Activated naive CD8-positive, alpha-beta T cell treated with anti-CD3 and anti-CD28 coated beads, Interleukin-2, amount 50 U/mL, for 24 hours (primary cell): ENCODE measurements at regions not wholly inside any gene's neighbourhood (a gene's known extent, or its start where the extent isn't known, plus 50 kb on each side); places are given as distances from the start of the nearest gene placed in this dataset.

Source experiments
- ATAC-seq: fragments of 150-1000 bp; cut with Tn5 transposase; one replicate; pipeline ENCODE4 v1.10.0; 2021
- DNase-seq: peaks from one replicate; pipeline ENCODE4 v3.0.0; 2021
- H3K27ac Mint-ChIP-seq: one replicate; pipeline ENCODE4 v1.8.0; 2021; ENCODE audit warnings: mild to moderate bottlenecking, mixed read lengths
- H3K27me3 Mint-ChIP-seq: one replicate; pipeline ENCODE4 v1.8.0; 2021; ENCODE audit warnings: mixed read lengths
- H3K36me3 Mint-ChIP-seq: one replicate; pipeline ENCODE4 v1.8.0; 2021; ENCODE audit warnings: low read depth, mixed read lengths
- H3K4me1 Mint-ChIP-seq: one replicate; pipeline ENCODE4 v1.8.0; 2021; ENCODE audit warnings: mixed read lengths
- H3K4me3 Mint-ChIP-seq: one replicate; pipeline ENCODE4 v1.8.0; 2021; ENCODE audit warnings: mild to moderate bottlenecking, moderate library complexity, mixed read lengths
- H3K9me3 Mint-ChIP-seq: one replicate; pipeline ENCODE4 v1.8.0; 2021; ENCODE audit warnings: mixed read lengths

GRCh38 chr21:22630953-22631465, 1632.8 kb downstream of the NCAM2 start:
- no peaks in the 10 kb centered on the region for H3K9me3 Mint-ChIP-seq

GRCh38 chr21:22632176-22632575, 1634.0 kb downstream of the NCAM2 start:
- no peaks in the 10 kb centered on the region for H3K4me1 Mint-ChIP-seq
- ATAC-seq (no peak), DNase-seq (no peak)
- no peaks in the 10 kb centered on the region for H3K27me3 Mint-ChIP-seq
- H3K27ac Mint-ChIP-seq, result no peak overlapping the region
- no peak overlapping the region for H3K4me3 Mint-ChIP-seq
- no peaks in the 10 kb centered on the region for H3K36me3 Mint-ChIP-seq
- H3K9me3 Mint-ChIP-seq, result no peaks in the 10 kb centered on the region

More at GRCh38 chr21:22630953-22631465, 1632.8 kb downstream of the NCAM2 start:
- no peaks in the 10 kb centered on the region for H3K27me3 Mint-ChIP-seq
- no peak overlapping the region for H3K27ac Mint-ChIP-seq
- DNase-seq, result no peak
- no peak for ATAC-seq
- no peaks in the 10 kb centered on the region for H3K36me3 Mint-ChIP-seq
- no peaks in the 10 kb centered on the region for H3K4me1 Mint-ChIP-seq
- H3K4me3 Mint-ChIP-seq, result no peak overlapping the region

- no peaks in the 10 kb centered on the region for H3K27me3 Mint-ChIP-seq
- no peaks in the 10 kb centered on the region for H3K4me1 Mint-ChIP-seq
- H3K4me3 Mint-ChIP-seq, result no peak overlapping the region
- no peak for DNase-seq
- ATAC-seq, result no peak
- H3K9me3 Mint-ChIP-seq, result peaks cover 4% of the 10 kb centered on the region
- no peak overlapping the region for H3K27ac Mint-ChIP-seq
- no peaks in the 10 kb centered on the region for H3K36me3 Mint-ChIP-seq
Observed at GRCh38 chr21:22649246-22649645, 1651.0 kb downstream of the NCAM2 start.

GRCh38 chr21:22650226-22650625, 1652.0 kb downstream of the NCAM2 start:
- no peak for DNase-seq

GRCh38 chr21:22657781-22658180, 1659.6 kb downstream of the NCAM2 start:
- H3K4me1 Mint-ChIP-seq, result no peaks in the 10 kb centered on the region
- DNase-seq (no peak), ATAC-seq (no peak)
- H3K27ac Mint-ChIP-seq, result no peak overlapping the region
- no peaks in the 10 kb centered on the region for H3K27me3 Mint-ChIP-seq
- H3K4me3 Mint-ChIP-seq, result no peak overlapping the region
- no peaks in the 10 kb centered on the region for H3K36me3 Mint-ChIP-seq
- no peaks in the 10 kb centered on the region for H3K9me3 Mint-ChIP-seq

More at GRCh38 chr21:22650226-22650625, 1652.0 kb downstream of the NCAM2 start:
- no peaks in the 10 kb centered on the region for H3K27me3 Mint-ChIP-seq
- no peak for ATAC-seq
- peaks cover 4% of the 10 kb centered on the region for H3K9me3 Mint-ChIP-seq
- H3K4me3 Mint-ChIP-seq, result no peak overlapping the region
- H3K4me1 Mint-ChIP-seq, result no peaks in the 10 kb centered on the region
- no peak overlapping the region for H3K27ac Mint-ChIP-seq
- H3K36me3 Mint-ChIP-seq, result no peaks in the 10 kb centered on the region

- H3K27me3 Mint-ChIP-seq, result no peaks in the 10 kb centered on the region
- ATAC-seq (no peak), DNase-seq (no peak)
- H3K27ac Mint-ChIP-seq, result no peak overlapping the region
- no peaks in the 10 kb centered on the region for H3K4me1 Mint-ChIP-seq
- peaks cover 11% of the 10 kb centered on the region for H3K9me3 Mint-ChIP-seq
- H3K4me3 Mint-ChIP-seq, result no peak overlapping the region
- no peaks in the 10 kb centered on the region for H3K36me3 Mint-ChIP-seq
Observed at GRCh38 chr21:22670148-22670547, 1671.9 kb downstream of the NCAM2 start.

GRCh38 chr21:22679207-22679606, 1681.0 kb downstream of the NCAM2 start:
- DNase-seq (no peak), ATAC-seq (no peak)
- Mint-ChIP-seq H3K4me1 (no peaks in the 10 kb centered on the region), H3K9me3 (peaks cover 13% of the 10 kb centered on the region), H3K27me3 (no peaks in the 10 kb centered on the region), H3K4me3 (no peak overlapping the region), H3K36me3 (no peaks in the 10 kb centered on the region), H3K27ac (no peak overlapping the region)

GRCh38 chr21:22691658-22692057, 1693.4 kb downstream of the NCAM2 start:
- no peak for DNase-seq
- no peaks in the 10 kb centered on the region for H3K36me3 Mint-ChIP-seq
- peaks cover 15% of the 10 kb centered on the region for H3K9me3 Mint-ChIP-seq
- no peaks in the 10 kb centered on the region for H3K27me3 Mint-ChIP-seq
- no peak for ATAC-seq
- no peak overlapping the region for H3K4me3 Mint-ChIP-seq
- no peaks in the 10 kb centered on the region for H3K4me1 Mint-ChIP-seq
- no peak overlapping the region for H3K27ac Mint-ChIP-seq

GRCh38 chr21:22703521-22703920, 1705.3 kb downstream of the NCAM2 start:
- Mint-ChIP-seq H3K4me3 (no peak overlapping the region), H3K27me3 (no peaks in the 10 kb centered on the region), H3K36me3 (no peaks in the 10 kb centered on the region), H3K27ac (no peak overlapping the region), H3K9me3 (peaks cover 4% of the 10 kb centered on the region), H3K4me1 (no peaks in the 10 kb centered on the region)
- DNase-seq (no peak), ATAC-seq (no peak)

- DNase-seq (no peak), ATAC-seq (no peak)
- Mint-ChIP-seq H3K4me1 (no peaks in the 10 kb centered on the region), H3K27me3 (no peaks in the 10 kb centered on the region), H3K27ac (no peak overlapping the region), H3K9me3 (peaks cover 4% of the 10 kb centered on the region), H3K36me3 (no peaks in the 10 kb centered on the region), H3K4me3 (no peak overlapping the region)
Observed at GRCh38 chr21:22710721-22711120, 1712.5 kb downstream of the NCAM2 start.

- H3K9me3 Mint-ChIP-seq, result peaks cover 4% of the 10 kb centered on the region
- H3K27me3 Mint-ChIP-seq, result no peaks in the 10 kb centered on the region
- ATAC-seq (no peak), DNase-seq (no peak)
- no peaks in the 10 kb centered on the region for H3K36me3 Mint-ChIP-seq
- no peak overlapping the region for H3K27ac Mint-ChIP-seq
- H3K4me3 Mint-ChIP-seq, result no peak overlapping the region
- H3K4me1 Mint-ChIP-seq, result no peaks in the 10 kb centered on the region
Observed at GRCh38 chr21:22711636-22712035, 1713.4 kb downstream of the NCAM2 start.

GRCh38 chr21:22725436-22725835, 1727.2 kb downstream of the NCAM2 start:
- Mint-ChIP-seq H3K27ac (no peak overlapping the region), H3K4me3 (no peak overlapping the region), H3K27me3 (no peaks in the 10 kb centered on the region), H3K36me3 (no peaks in the 10 kb centered on the region), H3K9me3 (peaks cover 9% of the 10 kb centered on the region), H3K4me1 (no peaks in the 10 kb centered on the region)
- DNase-seq, result no peak
- no peak for ATAC-seq

GRCh38 chr21:22728091-22728490, 1729.9 kb downstream of the NCAM2 start:
- DNase-seq (no peak), ATAC-seq (no peak)
- no peaks in the 10 kb centered on the region for H3K36me3 Mint-ChIP-seq
- H3K27me3 Mint-ChIP-seq, result no peaks in the 10 kb centered on the region
- no peaks in the 10 kb centered on the region for H3K4me1 Mint-ChIP-seq
- no peak overlapping the region for H3K4me3 Mint-ChIP-seq
- no peak overlapping the region for H3K27ac Mint-ChIP-seq
- H3K9me3 Mint-ChIP-seq, result peaks cover 16% of the 10 kb centered on the region

- Mint-ChIP-seq H3K27me3 (no peaks in the 10 kb centered on the region), H3K4me3 (no peak overlapping the region), H3K9me3 (no peaks in the 10 kb centered on the region), H3K27ac (no peak overlapping the region), H3K4me1 (no peaks in the 10 kb centered on the region), H3K36me3 (no peaks in the 10 kb centered on the region)
- no peak for DNase-seq
- no peak for ATAC-seq
Observed at GRCh38 chr21:22743085-22743484, 1744.9 kb downstream of the NCAM2 start.

- ATAC-seq (no peak), DNase-seq (no peak)
- no peaks in the 10 kb centered on the region for H3K4me1 Mint-ChIP-seq
- no peaks in the 10 kb centered on the region for H3K9me3 Mint-ChIP-seq
- no peak overlapping the region for H3K27ac Mint-ChIP-seq
- H3K36me3 Mint-ChIP-seq, result no peaks in the 10 kb centered on the region
- H3K4me3 Mint-ChIP-seq, result no peak overlapping the region
- no peaks in the 10 kb centered on the region for H3K27me3 Mint-ChIP-seq
Observed at GRCh38 chr21:22754746-22755145, 1756.5 kb downstream of the NCAM2 start.

- ATAC-seq, result peak; percentile 33
- Mint-ChIP-seq H3K36me3 (no peaks in the 10 kb centered on the region), H3K9me3 (no peaks in the 10 kb centered on the region), H3K27ac (no peak overlapping the region), H3K27me3 (no peaks in the 10 kb centered on the region), H3K4me3 (no peak overlapping the region), H3K4me1 (no peaks in the 10 kb centered on the region)
- no peak for DNase-seq
Observed at GRCh38 chr21:22758478-22758877, 1760.3 kb downstream of the NCAM2 start.
